HG03442 (cell line): ENCODE measurements at regions not wholly inside any gene's neighbourhood (a gene's known extent, or its start where the extent isn't known, plus 50 kb on each side); places are given as distances from the start of the nearest gene placed in this dataset.

Experiments
- ATAC-seq: cut with Tn5 transposase; IDR thresholded peaks from one replicate; pipeline ENCODE4 v1.9.1; 2021; ENCODE audit warnings: mild to moderate bottlenecking, moderate library complexity; ENCODE audit not compliant: unreplicated experiment

GRCh38 chr5:161134956-161135355 lies 282.9 kb upstream of the ATP10B start:
- no peak for ATAC-seq

- ATAC-seq = no peak
Observed at GRCh38 chr5:161134083-161134482, 282.1 kb upstream of the ATP10B start.

GRCh38 chr5:161115941-161116340 lies 263.9 kb upstream of the ATP10B start:
- no peak for ATAC-seq

- no peak for ATAC-seq
Observed at GRCh38 chr5:161112371-161112770, 260.4 kb upstream of the ATP10B start.

- no peak for ATAC-seq
Observed at GRCh38 chr5:161105525-161105924, 253.5 kb upstream of the ATP10B start.

GRCh38 chr5:161098516-161098915 lies 246.5 kb upstream of the ATP10B start:
- no peak for ATAC-seq

GRCh38 chr5:161096581-161096980 lies 244.6 kb upstream of the ATP10B start:
- ATAC-seq = no peak

GRCh38 chr5:161095953-161096352 lies 243.9 kb upstream of the ATP10B start:
- ATAC-seq = no peak

- ATAC-seq = no peak
Observed at GRCh38 chr5:161094411-161094810, 242.4 kb upstream of the ATP10B start.

GRCh38 chr5:161093100-161093499 lies 241.1 kb upstream of the ATP10B start:
- no peak for ATAC-seq

GRCh38 chr5:161089569-161089968 lies 237.6 kb upstream of the ATP10B start:
- ATAC-seq = no peak

GRCh38 chr5:161086461-161086860 lies 234.4 kb upstream of the ATP10B start:
- ATAC-seq = no peak

- no peak for ATAC-seq
Observed at GRCh38 chr5:161085056-161085455, 233.0 kb upstream of the ATP10B start.

GRCh38 chr5:161084115-161084514 lies 232.1 kb upstream of the ATP10B start:
- ATAC-seq = no peak

GRCh38 chr5:161078793-161079192 lies 226.8 kb upstream of the ATP10B start:
- ATAC-seq = no peak

GRCh38 chr5:161077936-161078545 lies 226.0 kb upstream of the ATP10B start:
- ATAC-seq = no peak

- no peak for ATAC-seq
Observed at GRCh38 chr5:161077496-161077895, 225.5 kb upstream of the ATP10B start.

GRCh38 chr5:161064781-161065180 lies 212.8 kb upstream of the ATP10B start:
- no peak for ATAC-seq

GRCh38 chr5:161064297-161064696 lies 212.3 kb upstream of the ATP10B start:
- ATAC-seq = no peak

- ATAC-seq = no peak
Observed at GRCh38 chr5:161058781-161059180, 206.8 kb upstream of the ATP10B start.

GRCh38 chr5:161051920-161052500 lies 200.0 kb upstream of the ATP10B start:
- no peak for ATAC-seq

- ATAC-seq = no peak
Observed at GRCh38 chr5:161047024-161047423, 195.0 kb upstream of the ATP10B start.

GRCh38 chr5:161042862-161043261 lies 190.9 kb upstream of the ATP10B start:
- ATAC-seq = no peak
